H1 (cell line): ENCODE measurements at regions not wholly inside any gene's neighbourhood (a gene's known extent, or its start where the extent isn't known, plus 50 kb on each side); places are given as distances from the start of the nearest gene placed in this dataset.

ENCODE experiments used
- ATF3 ChIP-seq: IDR thresholded peaks from 2 replicates; pipeline ENCODE4 v1.6.1; 2011; ENCODE audit warnings: low read depth, mild to moderate bottlenecking, low read length; ENCODE audit not compliant: insufficient read depth
- BACH1 ChIP-seq: IDR thresholded peaks from 2 replicates; pipeline ENCODE4 v1.6.1; 2012; ENCODE audit warnings: low read length, improper control_type of control experiment
- CBX5 ChIP-seq: fragments of 300-800, 300-1000 bp; sonication (generic); IDR thresholded peaks from 2 replicates; pipeline ENCODE4 v1.7.1; 2016; ENCODE audit warnings: antibody characterized with exemption, low read length, low read depth
- CEBPB ChIP-seq: IDR thresholded peaks from 2 replicates; pipeline ENCODE4 v1.6.1; 2012; ENCODE audit warnings: low read depth, low read length
- CHD1 ChIP-seq: IDR thresholded peaks from 2 replicates; pipeline ENCODE4 v1.6.1; 2012; ENCODE audit warnings: low read depth, low read length, improper control_type of control experiment
- EGR1 ChIP-seq: IDR thresholded peaks from 2 replicates; pipeline ENCODE4 v1.6.1; 2011; ENCODE audit warnings: low read depth, low read length, borderline replicate concordance
- NRF1 ChIP-seq: IDR thresholded peaks from 2 replicates; pipeline ENCODE4 v1.6.1; 2011; ENCODE audit warnings: mild to moderate bottlenecking, low read depth, low read length, improper control_type of control experiment
- RAD21 ChIP-seq, 2 experiments: IDR thresholded peaks in 1 of 2; conservative IDR thresholded peaks in 1 of 2; 2 replicates each; pipeline ENCODE4 v1.6.1; 2011; ENCODE audit warnings: low read depth in 2 of 2, low read length in 2 of 2, improper control_type of control experiment in 1 of 2, inconsistent platforms in 1 of 2, mild to moderate bottlenecking in 1 of 2, moderate library complexity in 1 of 2
- RFX5 ChIP-seq: IDR thresholded peaks from 2 replicates; pipeline ENCODE4 v1.6.1; 2011; ENCODE audit warnings: low read depth, low read length, improper control_type of control experiment, borderline replicate concordance
- TAF7 ChIP-seq: optimal IDR thresholded peaks from 2 replicates; pipeline ENCODE3; 2011; ENCODE audit warnings: low read depth, mild to moderate bottlenecking, inconsistent platforms, low read length, moderate library complexity, borderline replicate concordance

GRCh38 chr2:21195326-21195725 lies 71.6 kb downstream of the TDRD15 start (continued):
- no peak for TF ChIP-seq RAD21 (IDR thresholded peaks at IDR 0.05 in 1 of 2, conservative IDR thresholded peaks at IDR 0.05 in 1 of 2; ENCODE audit: low read depth in 2 of 2, low read length in 2 of 2)
- no peak for TF ChIP-seq CEBPB
- no peak for TF ChIP-seq EGR1
- TF ChIP-seq CBX5: no peak
- TF ChIP-seq CHD1: no peak
- TF ChIP-seq NRF1: no peak
- no peak for TF ChIP-seq RFX5
- no peak for TF ChIP-seq BACH1
- TF ChIP-seq ATF3: no peak
- TF ChIP-seq TAF7: no peak
